Panc1 (cell line): ENCODE measurements at regions not wholly inside any gene's neighbourhood (a gene's known extent, or its start where the extent isn't known, plus 50 kb on each side); places are given as distances from the start of the nearest gene placed in this dataset.
"Not testable (repeated sequence)": the region's sequence is repeated elsewhere in the genome, so short reads cannot be mapped to it uniquely, and the experiment has no call there.

Experiments used
- ATAC-seq: fragments of 200-7000 bp; cut with Tn5 transposase; 2 replicates; pipeline ENCODE4 v1.9.1; 2020; ENCODE audit warnings: mild to moderate bottlenecking, moderate library complexity
- BruUV-seq: library from RNA; stranded (reverse); fragments of 400-500 nt; replicated peaks from 2 replicates; lab custom pipeline; 2021; lab: Mats Ljungman, UMichigan
- CTCF ChIA-PET: fragments of 300-600 bp; sonication (Branson Sonifier 250); formaldehyde crosslinking; loops from one replicate; lab custom pipeline; 2022; ENCODE audit warnings: antibody characterized with exemption; lab: Charles Lee
- POLR2A ChIA-PET: fragments of 300-600 bp; sonication (Branson Sonifier 250); formaldehyde crosslinking; loops from one replicate; lab custom pipeline; 2022; ENCODE audit warnings: antibody characterized with exemption; lab: Charles Lee
- DNase-seq: peaks from one replicate; pipeline ENCODE4 v3.0.0-alpha.2; 2010; ENCODE audit warnings: low read depth, low spot score
- H3K27ac ChIP-seq: 2 replicates; pipeline ENCODE4 v1.5.1; 2011; ENCODE audit warnings: mild to moderate bottlenecking, low read length, inconsistent platforms
- H3K27me3 ChIP-seq: fragments of 200-500 bp; sonication (Bioruptor generic); 2 replicates; pipeline ENCODE4 v1.6.0; 2014; ENCODE audit warnings: low read length, inconsistent platforms; ENCODE audit not compliant: control insufficient read depth, insufficient read depth
- H3K36me3 ChIP-seq: fragments of 200-500 bp; sonication (Bioruptor generic); 2 replicates; pipeline ENCODE4 v1.5.1; 2014; ENCODE audit warnings: inconsistent platforms, mild to moderate bottlenecking, low read length, moderate library complexity; ENCODE audit not compliant: control insufficient read depth, insufficient read depth
- H3K4me1 ChIP-seq: 2 replicates; pipeline ENCODE4 v1.5.1; 2011; ENCODE audit warnings: inconsistent platforms, mild to moderate bottlenecking, low read length, moderate library complexity; ENCODE audit not compliant: control insufficient read depth, insufficient read depth
- H3K4me3 ChIP-seq, 2 experiments: 2 replicates each; pipeline ENCODE4 v1.5.1; 2011 to 2012; ENCODE audit warnings: low read depth in 2 of 2, low read length in 2 of 2, mild to moderate bottlenecking in 2 of 2, inconsistent platforms in 1 of 2, moderate library complexity in 1 of 2
- H3K9me3 ChIP-seq: fragments of 200-500 bp; sonication (Bioruptor generic); 2 replicates; pipeline ENCODE4 v1.5.1; 2014; ENCODE audit warnings: low read depth, mild to moderate bottlenecking, inconsistent platforms, low read length, moderate library complexity; ENCODE audit not compliant: control insufficient read depth, insufficient read depth
- CTCF ChIP-seq: fragments of 450-650 bp; IDR thresholded peaks from 2 replicates; pipeline ENCODE4 v1.5.1; 2017; ENCODE audit warnings: mild to moderate bottlenecking
- POLR2AphosphoS5 ChIP-seq: IDR thresholded peaks from 2 replicates; pipeline ENCODE4 v1.6.1; 2012; ENCODE audit warnings: mild to moderate bottlenecking, low read depth, low read length, moderate library complexity
- REST ChIP-seq, 2 experiments: IDR thresholded peaks; 2 replicates each; pipeline ENCODE4 v1.6.1; 2011 to 2012; ENCODE audit warnings: low read depth in 2 of 2, control low read depth in 1 of 2, low read length in 1 of 2, mild to moderate bottlenecking in 1 of 2, moderate library complexity in 1 of 2; ENCODE audit not compliant: insufficient read depth in 1 of 2
- SIN3A ChIP-seq: IDR thresholded peaks from 2 replicates; pipeline ENCODE4 v1.6.1; 2012; ENCODE audit warnings: low read depth, mild to moderate bottlenecking, low read length, moderate library complexity, borderline replicate concordance; ENCODE audit not compliant: insufficient read depth
- TCF7L2 ChIP-seq: IDR thresholded peaks from 2 replicates; pipeline ENCODE4 v1.6.1; 2011; ENCODE audit warnings: mild to moderate bottlenecking, low read depth, low read length, inconsistent platforms
- in situ Hi-C: cut with HindIII; loops from 2 replicates; pipeline ENCODE4 v1.10.0; 2016; ENCODE audit warnings: low sequenced_read_pairs, low pct_unique_long_range_greater_than_20kb
- intact Hi-C: fragments of 100-400 bp; cut with micrococcal nuclease; formaldehyde crosslinking; loops from one replicate; pipeline ENCODE4 v1.10.0; 2022; ENCODE audit not compliant: unreplicated experiment

GRCh38 chr14:89469210-89470198 is 52.5 kb upstream of the FOXN3 start:
- intact Hi-C loops (no loop called here), in situ Hi-C loops (no loop called here)
- CTCF ChIA-PET = no interaction called here
- BruUV-seq = no TSS peak
- no peaks in the 10 kb centered on the region for H3K36me3 ChIP-seq
- no peaks in the 10 kb centered on the region for H3K9me3 ChIP-seq
- ATAC-seq (no peak), DNase-seq (no peak)
- H3K27me3 ChIP-seq = no peaks in the 10 kb centered on the region
- no peak for TF ChIP-seq SIN3A
- no peak for TF ChIP-seq TCF7L2
- no peak for TF ChIP-seq CTCF
- TF ChIP-seq REST (IDR thresholded peaks at IDR 0.05; ENCODE audit: insufficient read depth in 1 of 2, low read depth in 2 of 2, low read length in 1 of 2) = no peak
- no peak for TF ChIP-seq POLR2AphosphoS5
- H3K27ac ChIP-seq = no peak overlapping the region
- no peak overlapping the region for H3K4me3 ChIP-seq
- no peaks in the 10 kb centered on the region for H3K4me1 ChIP-seq
- POLR2A ChIA-PET = no interaction called here

GRCh38 chr14:89468566-89468965 is 51.5 kb upstream of the FOXN3 start:
- Histone ChIP-seq H3K4me1 (no peaks in the 10 kb centered on the region), H3K27me3 (no peaks in the 10 kb centered on the region), H3K9me3 (no peaks in the 10 kb centered on the region), H3K36me3 (no peaks in the 10 kb centered on the region), H3K27ac (no peak overlapping the region), H3K4me3 (no peak overlapping the region)
- in situ Hi-C loops = no loop called here
- ChIA-PET CTCF (no interaction called here), POLR2A (no interaction called here)
- ATAC-seq (no peak), DNase-seq (no peak)
- intact Hi-C loops = no loop called here
- no TSS peak for BruUV-seq
- TF ChIP-seq REST (IDR thresholded peaks at IDR 0.05; ENCODE audit: insufficient read depth in 1 of 2, low read depth in 2 of 2, low read length in 1 of 2) (no peak), CTCF (no peak), TCF7L2 (no peak), POLR2AphosphoS5 (no peak)

GRCh38 chr14:89468030-89468429 is 51.0 kb upstream of the FOXN3 start:
- H3K4me1 ChIP-seq, intact Hi-C loops, H3K4me3 ChIP-seq, CTCF ChIA-PET, H3K36me3 ChIP-seq, DNase-seq, BruUV-seq, ATAC-seq, in situ Hi-C loops, H3K27me3 ChIP-seq, H3K9me3 ChIP-seq, H3K27ac ChIP-seq: not testable (repeated sequence)
- POLR2A ChIA-PET = interaction anchor here (0.7 kb wide), 1 partner anchor 219 kb away, joined by 4 read pairs; no protein-coding TSS in a partner anchor
